Left lobe of liver (tissue), 2 donors: ENCODE measurements at regions not wholly inside any gene's neighbourhood (a gene's known extent, or its start where the extent isn't known, plus 50 kb on each side); places are given as distances from the start of the nearest gene placed in this dataset.
"Not testable (repeated sequence)": the region's sequence is repeated elsewhere in the genome, so short reads cannot be mapped to it uniquely, and the experiment has no call there.

ENCODE experiments used
- ATAC-seq: fragments of 200-7000 bp; cut with Tn5 transposase; one replicate; pipeline ENCODE4 v1.9.1; 2020; ENCODE audit warnings: mild to moderate bottlenecking, moderate library complexity
- DNase-seq: peaks from one replicate; pipeline ENCODE4 v3.0.0-alpha.2; 2020; ENCODE audit warnings: low spot score
- donor health status: DM: no; HTN: no; CAD: no; lungs with moderate emphysema.
- donor health status: DM: no; HTN: yes; CAD: no.

- ATAC-seq (peak; percentile 32), DNase-seq (no peak)
These were observed 152.2 kb downstream of the LIPI start for GRCh38 chr21:14058566-14058965.

DNA sequence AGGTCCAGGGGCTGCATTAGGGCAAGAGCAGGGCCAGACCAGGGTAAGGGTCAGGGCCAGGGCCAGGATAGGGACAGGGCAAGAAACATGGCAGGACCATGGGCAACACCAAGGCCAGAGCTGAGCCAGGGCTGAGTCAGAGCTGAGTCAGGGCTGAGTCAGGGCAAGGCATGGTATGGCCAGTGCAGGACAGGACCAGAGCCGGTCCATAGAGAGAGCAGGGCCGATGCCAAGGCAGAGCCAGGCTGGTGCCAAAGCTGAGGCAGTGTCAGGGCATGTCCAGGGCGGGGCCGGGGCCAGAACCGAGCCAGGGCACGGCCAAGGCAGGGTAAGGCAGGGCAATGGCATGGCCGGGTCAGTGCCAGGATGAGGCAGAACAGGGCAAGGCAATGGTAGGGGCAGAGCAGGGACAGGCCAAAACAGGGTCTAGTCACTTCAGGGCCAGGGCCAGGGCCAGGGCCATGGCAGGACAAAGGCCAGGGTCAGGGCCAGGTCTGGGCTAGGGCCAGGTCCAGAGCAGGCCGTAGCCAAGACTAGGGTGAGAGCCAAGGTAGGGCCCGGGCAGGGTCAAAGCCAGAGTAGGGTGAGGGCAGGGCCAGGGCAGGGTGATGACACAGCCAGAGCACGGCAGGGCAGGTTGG, 152.8 kb downstream of the LIPI start:
- ATAC-seq (peak; percentile 70), DNase-seq (peak; percentile 49)

GRCh38 chr21:14057313-14057712, 153.4 kb downstream of the LIPI start:
- DNase-seq (no peak), ATAC-seq (no peak)

DNA sequence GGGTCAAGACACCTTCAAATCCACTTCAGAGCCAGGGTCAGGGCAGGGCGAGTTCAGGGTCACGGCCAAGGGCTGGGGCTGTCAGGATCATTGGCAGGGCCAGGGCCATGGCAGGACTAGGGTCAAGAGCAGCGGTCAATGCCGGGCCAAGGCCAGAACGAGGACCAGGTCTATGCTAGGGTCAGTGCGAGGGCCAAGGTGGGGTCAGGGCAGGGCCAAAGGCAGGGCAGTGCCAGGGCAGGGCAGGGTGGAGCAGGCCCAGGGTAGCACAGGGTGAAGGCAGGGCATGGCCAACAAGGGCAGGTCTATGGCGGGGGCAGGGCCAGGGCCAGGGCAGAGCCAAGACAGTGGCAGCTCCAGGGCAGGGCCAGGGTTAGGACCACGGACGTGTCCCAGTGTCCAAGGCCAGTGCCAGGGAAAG, 154.0 kb downstream of the LIPI start:
- no peak for ATAC-seq
- DNase-seq: no peak

GRCh38 chr21:14055746-14056515, 154.8 kb downstream of the LIPI start:
- DNase-seq: not testable (repeated sequence)

GRCh38 chr21:14054682-14055081, 156.1 kb downstream of the LIPI start:
- DNase-seq (no peak), ATAC-seq (no peak)

More at GRCh38 chr21:14055746-14056515, 154.8 kb downstream of the LIPI start:
- ATAC-seq: not testable (repeated sequence)

DNA sequence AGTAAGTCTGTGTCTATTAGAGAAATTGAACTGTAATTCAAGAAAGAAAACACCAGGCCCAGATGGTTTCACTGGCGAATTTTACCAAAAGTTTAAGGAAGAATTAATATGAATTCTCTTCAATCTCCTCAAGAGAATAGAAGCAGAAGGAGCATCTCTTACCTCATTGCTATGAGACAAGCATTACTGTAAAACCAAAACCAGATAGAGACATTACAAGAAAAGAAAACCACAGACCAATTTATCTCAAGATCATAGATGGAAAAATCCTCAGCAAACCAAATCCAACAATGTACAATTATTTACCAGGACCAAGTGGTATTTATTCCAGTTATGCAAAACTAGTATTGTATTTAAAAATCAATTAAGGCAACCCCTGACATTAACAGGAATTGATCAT, 160.6 kb downstream of the LIPI start:
- DNase-seq: no peak
- no peak for ATAC-seq

DNA sequence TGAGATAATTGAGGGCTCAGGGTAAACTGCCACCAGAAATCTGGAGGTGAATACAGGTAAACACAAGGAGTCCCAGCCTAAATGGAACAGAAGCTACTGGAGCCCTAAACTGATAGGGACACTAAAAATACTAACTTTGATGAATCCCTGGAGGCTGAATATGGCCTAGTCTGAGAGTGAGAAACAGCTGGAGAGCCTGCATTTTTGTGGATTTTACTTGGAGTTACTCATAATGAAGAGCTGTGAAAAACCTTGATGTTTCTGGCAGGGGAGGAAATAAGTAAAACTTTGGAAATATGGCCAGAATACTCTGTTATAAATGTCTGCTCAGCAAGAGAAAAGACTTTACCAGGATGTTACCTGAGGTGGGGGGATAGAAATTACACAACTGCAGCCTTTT, 164.4 kb downstream of the LIPI start:
- ATAC-seq (no peak), DNase-seq (no peak)

GRCh38 chr21:14040386-14040785, 170.4 kb downstream of the LIPI start:
- DNase-seq (no peak), ATAC-seq (no peak)

- not testable (repeated sequence) for ATAC-seq, DNase-seq
These were observed 182.1 kb downstream of the LIPI start for GRCh38 chr21:14028619-14029018.

- peak; percentile 91 for ATAC-seq
- DNase-seq: peak; percentile 58
These were observed 183.4 kb downstream of the LIPI start for GRCh38 chr21:14027235-14027869.

DNA sequence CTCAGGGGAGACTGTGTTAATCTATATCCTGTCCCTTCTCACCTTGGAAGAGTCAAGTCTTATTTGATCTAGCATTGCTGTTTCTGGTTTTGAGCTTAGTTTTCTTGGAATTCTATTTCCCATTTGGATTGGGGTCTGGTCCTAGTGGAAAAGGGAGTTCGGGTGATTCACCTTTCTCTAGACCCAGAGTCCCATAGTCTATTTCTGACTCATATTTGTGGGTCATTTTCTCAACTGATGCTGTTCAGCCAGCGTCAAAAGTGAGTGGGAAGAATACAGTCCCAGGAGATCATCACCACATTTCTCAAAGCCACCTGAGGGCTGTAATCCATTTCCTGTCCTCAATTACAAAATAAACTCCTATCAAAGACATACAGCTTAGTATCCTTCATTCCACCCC, 190.6 kb downstream of the LIPI start:
- not testable (repeated sequence) for ATAC-seq

GRCh38 chr21:14015841-14016240, 194.9 kb downstream of the LIPI start:
- not testable (repeated sequence) for ATAC-seq, DNase-seq

More for the DNA sequence above, 190.6 kb downstream of the LIPI start:
- DNase-seq: not testable (repeated sequence)

GRCh38 chr21:14013623-14014498, 196.9 kb downstream of the LIPI start:
- ATAC-seq, DNase-seq: not testable (repeated sequence)

DNA sequence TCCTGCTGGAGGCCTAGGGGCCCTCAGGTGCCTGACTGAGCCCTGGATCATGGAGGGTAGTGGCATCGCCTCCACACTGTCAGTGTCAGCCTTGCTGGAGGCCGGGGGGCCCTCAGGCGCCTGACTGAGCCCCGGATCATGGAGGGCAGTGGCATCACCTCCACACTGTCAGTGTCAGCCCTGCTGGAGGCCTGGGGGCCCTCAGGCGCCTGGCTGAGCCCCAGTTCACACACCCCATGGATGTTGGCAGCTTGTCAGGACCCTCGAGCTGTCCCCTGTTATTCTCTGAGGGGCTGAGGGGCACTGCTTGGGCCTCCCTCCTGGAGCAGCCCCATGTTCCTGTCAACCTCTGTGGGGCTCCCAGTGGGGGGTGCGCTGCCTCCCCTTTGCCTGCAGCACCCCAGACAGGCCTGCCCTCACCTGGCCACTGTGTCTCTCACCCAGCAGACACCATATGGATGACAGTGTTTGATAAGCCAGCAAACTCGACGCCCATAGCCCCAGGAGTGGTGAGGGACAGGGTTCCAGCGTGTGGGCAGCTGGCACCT, 197.6 kb downstream of the LIPI start:
- no peak for ATAC-seq
- no peak for DNase-seq

- DNase-seq (no peak), ATAC-seq (no peak)
These were observed 198.3 kb downstream of the LIPI start for GRCh38 chr21:14012409-14012808.

GRCh38 chr21:14011751-14012150, 199.0 kb downstream of the LIPI start:
- DNase-seq, ATAC-seq: not testable (repeated sequence)

DNA sequence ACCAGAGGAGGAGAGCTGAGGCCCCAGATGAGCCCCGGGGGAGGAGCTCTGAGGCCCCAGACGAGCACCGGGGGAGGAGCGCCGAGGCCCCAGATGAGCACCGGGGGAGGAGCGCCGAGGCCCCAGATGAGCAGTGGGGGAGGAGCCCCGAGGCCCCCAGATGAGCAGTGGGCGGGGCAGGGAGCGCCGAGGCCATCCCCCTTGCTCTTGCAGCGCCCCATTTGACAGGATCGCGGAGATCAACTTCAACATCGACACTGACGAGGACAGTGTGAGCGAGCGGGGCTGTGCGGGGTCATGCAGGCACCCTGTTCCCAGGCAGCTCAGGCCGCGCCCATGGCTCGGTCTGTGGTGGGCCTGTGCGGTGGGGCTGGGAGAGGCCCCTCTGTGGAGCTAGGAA, 199.6 kb downstream of the LIPI start:
- not testable (repeated sequence) for ATAC-seq

GRCh38 chr21:14010729-14011128, 200.0 kb downstream of the LIPI start:
- DNase-seq: no peak
- no peak for ATAC-seq

More for the DNA sequence above, 199.6 kb downstream of the LIPI start:
- DNase-seq: not testable (repeated sequence)

DNA sequence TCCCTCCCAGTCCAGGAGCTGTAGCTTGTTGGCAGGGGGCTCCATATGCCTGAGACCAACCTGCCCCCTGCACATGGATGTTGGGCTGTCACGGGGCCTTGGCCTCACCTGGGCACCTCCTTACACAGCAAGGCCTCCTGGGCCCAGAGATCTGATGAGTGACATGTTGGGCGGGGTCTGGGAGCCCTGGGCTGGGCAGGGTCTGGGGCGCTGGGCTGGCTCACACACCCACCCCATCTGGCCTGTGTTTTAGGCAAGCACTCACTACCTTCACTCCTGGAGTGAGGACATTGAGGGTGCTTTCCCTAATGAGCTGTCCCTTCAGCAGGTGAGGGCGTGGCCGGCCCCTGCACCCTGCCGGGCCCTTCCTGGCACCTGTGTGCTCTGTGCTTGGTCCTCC, 200.8 kb downstream of the LIPI start:
- not testable (repeated sequence) for ATAC-seq, DNase-seq
